HepG2 (cell line): ENCODE measurements at regions not wholly inside any gene's neighbourhood (a gene's known extent, or its start where the extent isn't known, plus 50 kb on each side); places are given as distances from the start of the nearest gene placed in this dataset.

Experiments used
- ATAC-seq: fragments of 200-7000 bp; cut with Tn5 transposase; 3 replicates; pipeline ENCODE4 v1.9.1; 2020; ENCODE audit warnings: mild to moderate bottlenecking, moderate library complexity
- BruUV-seq: library from RNA; stranded (reverse); fragments of 400-500 nt; replicated peaks from 2 replicates; lab custom pipeline; 2021; lab: Mats Ljungman, UMichigan
- CTCF ChIA-PET: fragments of 300-600 bp; formaldehyde crosslinking; extraction: SDS; loops from one replicate; lab custom pipeline; 2021; ENCODE audit warnings: low total read pairs, inconsistent platforms, low intra/inter-chr PET ratio; lab: Yijun Ruan, JAX
- POLR2A ChIA-PET: fragments of 350-600 bp; sonication (Branson Sonifier 250); formaldehyde crosslinking; loops from one replicate; lab custom pipeline; 2020; ENCODE audit warnings: antibody characterized with exemption, inconsistent platforms; lab: Yijun Ruan, JAX
- DNase-seq: peaks from one replicate; pipeline ENCODE4 v3.0.0-alpha.2; 2015; ENCODE audit warnings: low spot score
- FAIRE-seq: peaks from 3 replicates; lab custom pipeline; 2011; peaks lifted over from hg19 to GRCh38; lab: Jason Lieb, UNC
- H2AFZ ChIP-seq: one replicate; pipeline ENCODE4 v1.6.1; 2011; ENCODE audit warnings: low read length, inconsistent platforms
- H3K27ac ChIP-seq: fragments of 300-600 bp; 3 replicates; pipeline ENCODE4 v1.8.0; 2011; ENCODE audit warnings: mixed run types, mild to moderate bottlenecking, mixed read lengths, low read length, inconsistent platforms; ENCODE audit not compliant: insufficient read depth; ENCODE audit errors: extremely low read length
- H3K27me3 ChIP-seq, 2 experiments: fragments of 200-600 bp in 1 of 2; 2 replicates in 1 of 2; 3 replicates in 1 of 2; pipeline versions ENCODE4 v1.6.0 to v1.8.0; 2011; ENCODE audit warnings: low read length in 2 of 2, mild to moderate bottlenecking in 2 of 2, moderate library complexity in 2 of 2, inconsistent platforms in 1 of 2; ENCODE audit not compliant: insufficient read depth in 2 of 2, control insufficient read depth in 1 of 2
- H3K36me3 ChIP-seq, 2 experiments: fragments of 200-600 bp in 1 of 2; replicated peaks in 1 of 2; 2 replicates in 1 of 2; 3 replicates in 1 of 2; pipeline versions ENCODE4 v1.5.1 to v1.8.0; 2011; ENCODE audit warnings: low read length in 2 of 2, inconsistent platforms in 1 of 2; ENCODE audit not compliant: insufficient read depth in 2 of 2, control insufficient read depth in 1 of 2
- H3K4me1 ChIP-seq: 2 replicates; pipeline ENCODE4 v1.5.1; 2012; ENCODE audit warnings: low read length, inconsistent platforms; ENCODE audit not compliant: insufficient read depth
- H3K4me2 ChIP-seq: 2 replicates; pipeline ENCODE4 v1.6.0; 2011; ENCODE audit warnings: low read depth, low read length, inconsistent platforms
- H3K4me3 ChIP-seq, 3 experiments: fragments of 200-600 bp in 1 of 3; sonication (generic), shearing (Covaris generic) in 1 of 3; replicated peaks in 1 of 3; 2 replicates each; pipeline ENCODE4 v1.5.1; 2011 to 2016; ENCODE audit warnings: low read length in 3 of 3, inconsistent platforms in 2 of 3, low read depth in 2 of 3, mild to moderate bottlenecking in 2 of 3, control low read depth in 1 of 3, mixed read lengths in 1 of 3; ENCODE audit not compliant: insufficient read depth in 1 of 3
- H3K79me2 ChIP-seq: one replicate; pipeline ENCODE4 v1.6.1; 2011; ENCODE audit warnings: low read length, inconsistent platforms; ENCODE audit not compliant: insufficient read depth
- H3K9ac ChIP-seq: 2 replicates; pipeline ENCODE4 v1.6.0; 2011; ENCODE audit warnings: mild to moderate bottlenecking, low read depth, low read length, inconsistent platforms; ENCODE audit not compliant: insufficient read depth
- H3K9me3 ChIP-seq: 2 replicates; pipeline ENCODE4 v1.5.1; 2012; ENCODE audit warnings: mild to moderate bottlenecking, low read length
- H4K20me1 ChIP-seq: 2 replicates; pipeline ENCODE4 v1.6.0; 2011; ENCODE audit warnings: inconsistent platforms, mild to moderate bottlenecking, low read length, moderate library complexity; ENCODE audit not compliant: insufficient read depth
- FIP1L1 ChIP-seq: fragments of 200-400 bp; formaldehyde crosslinking; IDR thresholded peaks from 2 replicates; pipeline ENCODE4 v1.6.1; 2018; ENCODE audit warnings: low read depth, mild to moderate bottlenecking, low read length, moderate library complexity, borderline replicate concordance; ENCODE audit not compliant: insufficient read depth
- HDAC2 ChIP-seq: sonication (generic); formaldehyde crosslinking; IDR thresholded peaks from 2 replicates; pipeline ENCODE4 v1.4.0; 2020; ENCODE audit warnings: missing genetic modification reagents
- MBD4 ChIP-seq: IDR thresholded peaks from 2 replicates; pipeline ENCODE4 v1.6.1; 2012; ENCODE audit warnings: low read length, inconsistent platforms, borderline replicate concordance
- NR2F6 ChIP-seq, 2 experiments: IDR thresholded peaks; 2 replicates each; pipeline ENCODE4 v1.6.1; 2016; ENCODE audit warnings: antibody characterized with exemption in 1 of 2, mild to moderate bottlenecking in 1 of 2
- PAF1 ChIP-seq: IDR thresholded peaks from 2 replicates; pipeline ENCODE4 v1.6.1; 2016; ENCODE audit warnings: missing genetic modification reagents, missing compliant biosample characterization
- PHF8 ChIP-seq: sonication (generic); formaldehyde crosslinking; IDR thresholded peaks from 2 replicates; pipeline ENCODE4 v1.5.0; 2020; ENCODE audit warnings: missing genetic modification reagents
- POLR2G ChIP-seq: fragments of 200-400 bp; formaldehyde crosslinking; IDR thresholded peaks from 2 replicates; pipeline ENCODE4 v1.6.1; 2018; ENCODE audit warnings: mild to moderate bottlenecking, low read depth, low read length, moderate library complexity
- RFX1 ChIP-seq: fragments of 450-650 bp; IDR thresholded peaks from 2 replicates; pipeline ENCODE4 v1.6.1; 2017
- SALL2 ChIP-seq: sonication (generic); formaldehyde crosslinking; IDR thresholded peaks from 2 replicates; pipeline ENCODE4 v1.8.1; 2023; ENCODE audit warnings: mild to moderate bottlenecking, missing genetic modification reagents, inconsistent platforms
- SMARCE1 ChIP-seq: fragments of 450-650 bp; IDR thresholded peaks from 2 replicates; pipeline ENCODE4 v1.6.1; 2017; ENCODE audit warnings: borderline replicate concordance
- ZIK1 ChIP-seq: sonication (generic); formaldehyde crosslinking; IDR thresholded peaks from 2 replicates; pipeline ENCODE4 v1.5.0; 2020; ENCODE audit warnings: mild to moderate bottlenecking, low read depth, missing genetic modification reagents, borderline replicate concordance
- ZNF569 ChIP-seq: sonication (generic); formaldehyde crosslinking; IDR thresholded peaks from 2 replicates; pipeline ENCODE4 v1.5.0; 2020; ENCODE audit warnings: mild to moderate bottlenecking, missing genetic modification reagents, moderate library complexity, borderline replicate concordance
- ZNF776 ChIP-seq: sonication (generic); formaldehyde crosslinking; IDR thresholded peaks from 2 replicates; pipeline ENCODE4 v1.4.0; 2020; ENCODE audit warnings: mild to moderate bottlenecking, missing genetic modification reagents
- ZNF83 ChIP-seq: sonication (generic); formaldehyde crosslinking; IDR thresholded peaks from 2 replicates; pipeline ENCODE4 v1.4.0; 2020; ENCODE audit warnings: missing genetic modification reagents, mild to moderate bottlenecking, borderline replicate concordance
- ZSCAN12 ChIP-seq: sonication (generic); formaldehyde crosslinking; IDR thresholded peaks from 2 replicates; pipeline ENCODE4 v1.9.0; 2021; ENCODE audit warnings: mild to moderate bottlenecking, missing genetic modification reagents
- ZSCAN22 ChIP-seq: sonication (generic); formaldehyde crosslinking; IDR thresholded peaks from 2 replicates; pipeline ENCODE4 v1.4.0; 2020; ENCODE audit warnings: mild to moderate bottlenecking, missing genetic modification reagents
- ZSCAN30 ChIP-seq: sonication (generic); formaldehyde crosslinking; IDR thresholded peaks from 2 replicates; pipeline ENCODE4 v1.5.0; 2020; ENCODE audit warnings: mild to moderate bottlenecking, missing genetic modification reagents
- WGBS: methylation state at CpG from one replicate; pipeline ENCODE4 v1.1.6; 2017; ENCODE audit warnings: low lambda C conversion rate; 5-methylcytosine and 5-hydroxymethylcytosine counted together
- in situ Hi-C: cut with HindIII; loops from 2 replicates; pipeline ENCODE4 v1.10.0; 2017; ENCODE audit warnings: low pct_unique_long_range_greater_than_20kb; ENCODE audit not compliant: extremely low pct_ligation_motif_present
- intact Hi-C: fragments of 100-400 bp; cut with micrococcal nuclease; formaldehyde crosslinking; loops from one replicate; pipeline ENCODE4 v1.10.0; 2022; ENCODE audit not compliant: unreplicated experiment
- TF ChIP-seq, protein P1 (sequence below): sonication (generic); formaldehyde crosslinking; IDR thresholded peaks from 2 replicates; pipeline ENCODE4 v1.8.1; 2023; ENCODE audit warnings: missing genetic modification reagents, mild to moderate bottlenecking, borderline replicate concordance

DNA sequence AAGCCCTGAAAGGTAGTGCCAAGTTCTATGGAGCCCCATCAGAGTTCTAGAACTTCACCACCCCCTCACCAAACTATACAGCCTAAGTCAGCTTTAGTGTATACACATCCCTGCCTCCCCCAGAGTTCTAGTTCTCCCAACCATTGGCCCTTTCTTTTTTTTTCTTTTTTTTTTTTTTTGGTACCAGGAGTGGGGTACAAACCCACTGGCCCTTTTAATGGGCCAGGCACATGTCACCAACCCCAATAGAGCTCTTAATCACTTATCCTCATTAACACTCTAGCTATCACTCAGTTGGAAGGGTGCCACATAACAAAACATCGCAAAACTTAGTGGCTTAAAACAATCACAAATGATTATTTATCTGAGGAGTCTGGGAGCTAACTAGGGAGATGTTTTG lies 588.6 kb downstream of the BCOR start:
- Histone ChIP-seq H3K9me3 (peaks cover 8% of the 10 kb centered on the region; the same call in 1 of the 2 replicates), H3K79me2 (no peaks in the 10 kb centered on the region), H3K9ac (no peak overlapping the region), H3K4me3 (no peak overlapping the region), H3K4me2 (no peak overlapping the region)
- 0% methylated on average over 1 of the region's 1 CpG for WGBS
- intact Hi-C loops: no loop called here
- FAIRE-seq: no peak
- no peak for TF ChIP-seq PHF8 (CRISPR knock-in tag)
- no peak for TF ChIP-seq ZSCAN30
- no peak for TF ChIP-seq ZNF83 (CRISPR knock-in tag)
- no peak for TF ChIP-seq ZSCAN12 (CRISPR knock-in tag)
- no peak for TF ChIP-seq SALL2 (CRISPR knock-in tag)
- no peak for TF ChIP-seq ZSCAN22
- TF ChIP-seq NR2F6 (IDR thresholded peaks at IDR 0.05): no peak
- no peak for TF ChIP-seq NR2F6 (CRISPR knock-in tag; IDR thresholded peaks at IDR 0.05)
- TF ChIP-seq SMARCE1: no peak
- TF ChIP-seq ZIK1 (CRISPR knock-in tag): no peak
- TF ChIP-seq FIP1L1: no peak
- TF ChIP-seq, protein P1, sequence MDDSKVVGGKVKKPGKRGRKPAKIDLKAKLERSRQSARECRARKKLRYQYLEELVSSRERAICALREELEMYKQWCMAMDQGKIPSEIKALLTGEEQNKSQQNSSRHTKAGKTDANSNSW: no peak
- TF ChIP-seq POLR2G: no peak
- TF ChIP-seq PAF1: no peak
- TF ChIP-seq HDAC2 (CRISPR knock-in tag): no peak
- TF ChIP-seq ZNF569 (CRISPR knock-in tag): no peak
- TF ChIP-seq ZNF776 (CRISPR knock-in tag): no peak
- TF ChIP-seq MBD4: no peak
- TF ChIP-seq RFX1: no peak
- TF ChIP-seq, all 625 proteins: peak for 0
- H3K4me1 ChIP-seq: no peaks in the 10 kb centered on the region
- ChIA-PET CTCF (no interaction called here), POLR2A (no interaction called here)
- no peak overlapping the region for H2AFZ ChIP-seq
- in situ Hi-C loops: no loop called here
- no peak overlapping the region for H3K27ac ChIP-seq
- no peaks in the 10 kb centered on the region for H4K20me1 ChIP-seq
- no TSS peak for BruUV-seq
- no peak for ATAC-seq
- H3K27me3 ChIP-seq: no peaks in the 10 kb centered on the region
- H3K36me3 ChIP-seq: no peaks in the 10 kb centered on the region
- no peak for DNase-seq
